HepG2 (cell line): ENCODE measurements at regions not wholly inside any gene's neighbourhood (a gene's known extent, or its start where the extent isn't known, plus 50 kb on each side); places are given as distances from the start of the nearest gene placed in this dataset.
A peak's percentile ranks its signal among the peaks of the same experiment; 100 is the strongest.

ENCODE experiments used
- CREB1 ChIP-seq, 2 experiments: fragments of 450-650 bp in 1 of 2; IDR thresholded peaks; 2 replicates each; pipeline ENCODE4 v1.6.1; 2016 to 2017; ENCODE audit warnings: control low read depth in 1 of 2, mild to moderate bottlenecking in 1 of 2, missing compliant biosample characterization in 1 of 2, missing genetic modification characterization in 1 of 2
- ELK4 ChIP-seq: sonication (generic); formaldehyde crosslinking; IDR thresholded peaks from 2 replicates; pipeline ENCODE4 v1.9.0; 2021; ENCODE audit warnings: missing genetic modification reagents, borderline replicate concordance
- GATA4 ChIP-seq: sonication (generic); IDR thresholded peaks from 2 replicates; pipeline ENCODE4 v1.6.1; 2016; ENCODE audit warnings: antibody characterized with exemption, low read depth, borderline replicate concordance
- IKZF1 ChIP-seq: fragments of 450-650 bp; IDR thresholded peaks from 2 replicates; pipeline ENCODE4 v1.7.1; 2016
- PTBP1 ChIP-seq: fragments of 200-400 bp; formaldehyde crosslinking; IDR thresholded peaks from 2 replicates; pipeline ENCODE4 v1.6.1; 2018; ENCODE audit warnings: low read length, low read depth; ENCODE audit not compliant: poor library complexity, severe bottlenecking
- ZC3H13 ChIP-seq: sonication (generic); formaldehyde crosslinking; IDR thresholded peaks from 2 replicates; pipeline ENCODE4 v1.8.1; 2023; ENCODE audit warnings: mild to moderate bottlenecking, missing genetic modification reagents, moderate library complexity
- ZNF441 ChIP-seq: sonication (generic); formaldehyde crosslinking; IDR thresholded peaks from 2 replicates; pipeline ENCODE4 v1.7.0; 2021; ENCODE audit warnings: missing genetic modification reagents, borderline replicate concordance
- ZNF709 ChIP-seq: sonication (generic); formaldehyde crosslinking; IDR thresholded peaks from 2 replicates; pipeline ENCODE4 v1.5.0; 2020; ENCODE audit warnings: mild to moderate bottlenecking, missing genetic modification reagents
- TF ChIP-seq, protein P1 (sequence below): sonication (generic); formaldehyde crosslinking; IDR thresholded peaks from 2 replicates; pipeline ENCODE4 v1.4.0; 2020; ENCODE audit warnings: missing genetic modification reagents
- TF ChIP-seq, protein P2 (sequence below): sonication (generic); formaldehyde crosslinking; IDR thresholded peaks from 2 replicates; pipeline ENCODE4 v1.4.0; 2020; ENCODE audit warnings: mild to moderate bottlenecking, missing genetic modification reagents, borderline replicate concordance
- TF ChIP-seq, protein P3 (sequence below): fragments of 450-650 bp; IDR thresholded peaks from 2 replicates; pipeline ENCODE4 v1.6.1; 2016

GRCh38 chr22:27662359-27663301 lies 138.9 kb downstream of the MN1 start (continued):
- TF ChIP-seq, protein P1, sequence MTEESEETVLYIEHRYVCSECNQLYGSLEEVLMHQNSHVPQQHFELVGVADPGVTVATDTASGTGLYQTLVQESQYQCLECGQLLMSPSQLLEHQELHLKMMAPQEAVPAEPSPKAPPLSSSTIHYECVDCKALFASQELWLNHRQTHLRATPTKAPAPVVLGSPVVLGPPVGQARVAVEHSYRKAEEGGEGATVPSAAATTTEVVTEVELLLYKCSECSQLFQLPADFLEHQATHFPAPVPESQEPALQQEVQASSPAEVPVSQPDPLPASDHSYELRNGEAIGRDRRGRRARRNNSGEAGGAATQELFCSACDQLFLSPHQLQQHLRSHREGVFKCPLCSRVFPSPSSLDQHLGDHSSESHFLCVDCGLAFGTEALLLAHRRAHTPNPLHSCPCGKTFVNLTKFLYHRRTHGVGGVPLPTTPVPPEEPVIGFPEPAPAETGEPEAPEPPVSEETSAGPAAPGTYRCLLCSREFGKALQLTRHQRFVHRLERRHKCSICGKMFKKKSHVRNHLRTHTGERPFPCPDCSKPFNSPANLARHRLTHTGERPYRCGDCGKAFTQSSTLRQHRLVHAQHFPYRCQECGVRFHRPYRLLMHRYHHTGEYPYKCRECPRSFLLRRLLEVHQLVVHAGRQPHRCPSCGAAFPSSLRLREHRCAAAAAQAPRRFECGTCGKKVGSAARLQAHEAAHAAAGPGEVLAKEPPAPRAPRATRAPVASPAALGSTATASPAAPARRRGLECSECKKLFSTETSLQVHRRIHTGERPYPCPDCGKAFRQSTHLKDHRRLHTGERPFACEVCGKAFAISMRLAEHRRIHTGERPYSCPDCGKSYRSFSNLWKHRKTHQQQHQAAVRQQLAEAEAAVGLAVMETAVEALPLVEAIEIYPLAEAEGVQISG = no peak
- TF ChIP-seq PTBP1 = no peak
- no peak for TF ChIP-seq ZC3H13 (CRISPR knock-in tag)
- no peak for TF ChIP-seq IKZF1
- no peak for TF ChIP-seq ZNF709 (CRISPR knock-in tag)
- no peak for TF ChIP-seq ELK4
- no peak for TF ChIP-seq ZNF441 (CRISPR knock-in tag)
- TF ChIP-seq GATA4 = no peak
- TF ChIP-seq, protein P2, sequence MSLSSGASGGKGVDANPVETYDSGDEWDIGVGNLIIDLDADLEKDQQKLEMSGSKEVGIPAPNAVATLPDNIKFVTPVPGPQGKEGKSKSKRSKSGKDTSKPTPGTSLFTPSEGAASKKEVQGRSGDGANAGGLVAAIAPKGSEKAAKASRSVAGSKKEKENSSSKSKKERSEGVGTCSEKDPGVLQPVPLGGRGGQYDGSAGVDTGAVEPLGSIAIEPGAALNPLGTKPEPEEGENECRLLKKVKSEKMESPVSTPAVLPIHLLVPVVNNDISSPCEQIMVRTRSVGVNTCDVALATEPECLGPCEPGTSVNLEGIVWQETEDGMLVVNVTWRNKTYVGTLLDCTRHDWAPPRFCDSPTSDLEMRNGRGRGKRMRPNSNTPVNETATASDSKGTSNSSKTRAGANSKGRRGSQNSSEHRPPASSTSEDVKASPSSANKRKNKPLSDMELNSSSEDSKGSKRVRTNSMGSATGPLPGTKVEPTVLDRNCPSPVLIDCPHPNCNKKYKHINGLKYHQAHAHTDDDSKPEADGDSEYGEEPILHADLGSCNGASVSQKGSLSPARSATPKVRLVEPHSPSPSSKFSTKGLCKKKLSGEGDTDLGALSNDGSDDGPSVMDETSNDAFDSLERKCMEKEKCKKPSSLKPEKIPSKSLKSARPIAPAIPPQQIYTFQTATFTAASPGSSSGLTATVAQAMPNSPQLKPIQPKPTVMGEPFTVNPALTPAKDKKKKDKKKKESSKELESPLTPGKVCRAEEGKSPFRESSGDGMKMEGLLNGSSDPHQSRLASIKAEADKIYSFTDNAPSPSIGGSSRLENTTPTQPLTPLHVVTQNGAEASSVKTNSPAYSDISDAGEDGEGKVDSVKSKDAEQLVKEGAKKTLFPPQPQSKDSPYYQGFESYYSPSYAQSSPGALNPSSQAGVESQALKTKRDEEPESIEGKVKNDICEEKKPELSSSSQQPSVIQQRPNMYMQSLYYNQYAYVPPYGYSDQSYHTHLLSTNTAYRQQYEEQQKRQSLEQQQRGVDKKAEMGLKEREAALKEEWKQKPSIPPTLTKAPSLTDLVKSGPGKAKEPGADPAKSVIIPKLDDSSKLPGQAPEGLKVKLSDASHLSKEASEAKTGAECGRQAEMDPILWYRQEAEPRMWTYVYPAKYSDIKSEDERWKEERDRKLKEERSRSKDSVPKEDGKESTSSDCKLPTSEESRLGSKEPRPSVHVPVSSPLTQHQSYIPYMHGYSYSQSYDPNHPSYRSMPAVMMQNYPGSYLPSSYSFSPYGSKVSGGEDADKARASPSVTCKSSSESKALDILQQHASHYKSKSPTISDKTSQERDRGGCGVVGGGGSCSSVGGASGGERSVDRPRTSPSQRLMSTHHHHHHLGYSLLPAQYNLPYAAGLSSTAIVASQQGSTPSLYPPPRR (CRISPR knock-in tag) = peak; percentile 60; the same call in 1 of the 2 replicates
- TF ChIP-seq CREB1 (IDR thresholded peaks at IDR 0.05) = no peak
- TF ChIP-seq CREB1 (CRISPR knock-in tag; IDR thresholded peaks at IDR 0.05) = no peak
- TF ChIP-seq, protein P3, sequence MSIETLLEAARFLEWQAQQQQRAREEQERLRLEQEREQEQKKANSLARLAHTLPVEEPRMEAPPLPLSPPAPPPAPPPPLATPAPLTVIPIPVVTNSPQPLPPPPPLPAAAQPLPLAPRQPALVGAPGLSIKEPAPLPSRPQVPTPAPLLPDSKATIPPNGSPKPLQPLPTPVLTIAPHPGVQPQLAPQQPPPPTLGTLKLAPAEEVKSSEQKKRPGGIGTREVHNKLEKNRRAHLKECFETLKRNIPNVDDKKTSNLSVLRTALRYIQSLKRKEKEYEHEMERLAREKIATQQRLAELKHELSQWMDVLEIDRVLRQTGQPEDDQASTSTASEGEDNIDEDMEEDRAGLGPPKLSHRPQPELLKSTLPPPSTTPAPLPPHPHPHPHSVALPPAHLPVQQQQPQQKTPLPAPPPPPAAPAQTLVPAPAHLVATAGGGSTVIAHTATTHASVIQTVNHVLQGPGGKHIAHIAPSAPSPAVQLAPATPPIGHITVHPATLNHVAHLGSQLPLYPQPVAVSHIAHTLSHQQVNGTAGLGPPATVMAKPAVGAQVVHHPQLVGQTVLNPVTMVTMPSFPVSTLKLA = no peak
